Dermis microvascular lymphatic vessel endothelial cell (primary cell): ENCODE measurements at regions not wholly inside any gene's neighbourhood (a gene's known extent, or its start where the extent isn't known, plus 50 kb on each side); places are given as distances from the start of the nearest gene placed in this dataset.

Experiments used
- DNase-seq, 2 donors: peaks; one replicate each; pipeline versions ENCODE4 v3.0.0 to v3.0.0-alpha.2; 2010; ENCODE audit warnings: low read depth in 2 of 2

- no peak for DNase-seq
These were observed 200.3 kb downstream of the TLE1 start for GRCh38 chr9:81489046-81489445.

DNA sequence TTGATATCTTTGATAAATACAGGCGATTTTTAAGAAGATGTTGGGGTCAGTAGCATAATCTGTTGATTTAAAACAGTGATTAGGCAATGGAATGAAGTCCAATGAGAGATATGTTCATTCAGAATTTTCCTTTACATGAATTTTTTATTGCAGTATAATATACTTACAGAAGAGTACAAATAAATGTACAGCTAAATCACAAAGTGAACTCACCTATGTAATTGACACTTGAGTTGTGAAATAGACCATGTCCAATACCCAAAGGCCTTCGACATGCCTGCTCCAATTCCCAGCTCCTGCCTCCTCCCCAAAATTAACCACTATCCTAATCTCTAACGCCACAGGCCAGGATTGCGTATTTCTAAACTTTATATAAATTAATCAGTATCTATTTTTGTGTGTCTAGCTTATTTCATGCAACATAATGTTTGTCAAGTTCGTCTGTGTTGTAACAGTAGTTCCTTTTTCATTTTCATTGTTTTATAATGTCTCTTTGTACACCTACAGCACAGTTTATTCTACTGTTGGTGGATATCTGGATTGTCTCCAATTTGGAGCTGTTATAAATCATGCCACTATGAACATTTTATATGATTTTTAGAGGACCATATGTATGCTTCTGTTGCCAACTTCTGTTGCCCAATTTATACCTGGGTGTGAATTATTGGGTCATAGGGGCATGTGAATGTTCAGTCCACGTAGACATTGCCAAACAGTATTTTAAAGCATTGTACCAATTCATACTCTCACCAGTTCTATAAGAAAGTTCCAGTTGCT is 208.3 kb downstream of the TLE1 start:
- no peak for DNase-seq

DNA sequence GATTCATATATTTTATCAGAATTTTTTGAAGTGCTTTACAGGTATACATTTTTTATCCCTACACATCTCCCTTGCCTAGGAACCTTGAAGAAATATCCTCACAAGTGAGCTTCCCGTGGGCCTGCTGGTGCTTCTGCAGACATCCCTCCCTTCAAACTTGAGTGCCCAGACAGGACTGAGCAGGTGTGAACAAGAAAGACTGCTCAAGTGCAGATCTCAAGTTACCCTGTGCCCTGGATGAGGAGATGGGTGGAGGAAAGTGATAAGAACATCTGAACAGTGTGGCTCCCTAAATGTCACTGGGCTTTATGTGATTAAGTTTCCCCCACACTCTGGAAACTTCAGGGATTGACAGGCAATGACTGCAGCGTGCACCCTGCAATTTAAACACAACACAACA is 209.8 kb downstream of the TLE1 start:
- no peak for DNase-seq

DNA sequence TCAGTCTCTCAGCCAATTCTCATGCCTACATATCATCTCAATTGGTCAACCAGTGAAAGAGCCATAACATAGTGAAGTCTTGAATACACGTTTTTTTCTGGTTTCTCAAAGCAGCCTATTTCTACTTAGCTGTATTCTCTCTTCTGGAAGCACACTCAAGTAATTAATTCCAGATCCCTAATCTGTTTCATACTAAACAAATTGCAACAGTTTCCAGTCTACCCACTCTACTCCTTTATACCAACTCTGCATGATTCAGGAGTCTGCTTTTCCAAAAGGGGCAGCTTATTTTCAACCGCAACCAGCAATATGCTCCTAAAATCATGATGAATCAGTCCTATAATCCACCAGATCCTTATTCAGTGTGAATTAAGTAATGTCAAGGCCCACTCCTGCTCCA is 211.7 kb downstream of the TLE1 start:
- DNase-seq = no peak

GRCh38 chr9:81476813-81477490 is 212.4 kb downstream of the TLE1 start:
- DNase-seq = no peak

GRCh38 chr9:81474792-81475191 is 214.6 kb downstream of the TLE1 start:
- DNase-seq = no peak

DNA sequence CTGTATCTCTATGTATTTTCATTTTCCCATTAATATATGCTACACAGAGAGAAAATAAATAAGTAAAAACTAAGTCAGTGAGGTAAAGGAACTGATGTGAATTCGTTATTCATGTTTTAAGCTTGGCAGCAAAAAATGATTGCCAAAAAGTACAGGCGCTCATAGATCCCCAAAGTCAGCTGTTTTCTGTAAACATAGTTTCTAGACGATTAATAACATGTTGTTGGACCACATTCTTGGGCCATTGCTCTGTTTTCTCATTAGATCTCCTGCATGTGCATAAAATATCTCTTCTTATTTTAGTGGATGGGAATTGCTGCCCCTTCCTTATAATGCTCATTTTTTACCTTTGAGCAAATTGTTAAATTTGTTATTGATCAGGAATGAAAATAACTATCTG is 215.2 kb downstream of the TLE1 start:
- no peak for DNase-seq

GRCh38 chr9:81473708-81474107 is 215.6 kb downstream of the TLE1 start:
- DNase-seq = no peak

GRCh38 chr9:81473206-81473605 is 216.1 kb downstream of the TLE1 start:
- DNase-seq = no peak

DNA sequence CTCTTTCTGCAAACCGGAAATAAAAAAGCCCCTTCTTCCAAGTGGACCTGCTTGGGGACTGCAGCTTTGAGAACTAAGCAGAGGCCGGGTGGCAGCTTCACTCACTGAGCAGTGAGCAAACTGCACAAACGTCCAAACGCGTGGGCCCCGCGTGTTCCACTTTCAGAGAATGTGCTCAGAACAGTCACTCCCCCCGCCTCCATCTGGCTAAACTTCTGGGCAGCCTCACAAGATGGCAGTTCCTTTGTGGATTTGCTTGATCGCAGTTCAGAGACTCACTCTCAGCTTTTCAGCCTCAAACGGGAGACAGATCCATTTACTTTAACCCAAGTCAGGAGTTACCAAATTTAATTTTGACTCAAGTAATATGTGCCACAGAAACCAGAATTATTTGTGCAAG is 216.6 kb downstream of the TLE1 start:
- DNase-seq = no peak

GRCh38 chr9:81470864-81471263 is 218.5 kb downstream of the TLE1 start:
- no peak for DNase-seq

- no peak for DNase-seq
These were observed 221.2 kb downstream of the TLE1 start for GRCh38 chr9:81468084-81468595.

GRCh38 chr9:81466981-81467380 is 222.4 kb downstream of the TLE1 start:
- no peak for DNase-seq

GRCh38 chr9:81465468-81466011 is 223.8 kb downstream of the TLE1 start:
- DNase-seq = peak; percentile 3 to 24

DNA sequence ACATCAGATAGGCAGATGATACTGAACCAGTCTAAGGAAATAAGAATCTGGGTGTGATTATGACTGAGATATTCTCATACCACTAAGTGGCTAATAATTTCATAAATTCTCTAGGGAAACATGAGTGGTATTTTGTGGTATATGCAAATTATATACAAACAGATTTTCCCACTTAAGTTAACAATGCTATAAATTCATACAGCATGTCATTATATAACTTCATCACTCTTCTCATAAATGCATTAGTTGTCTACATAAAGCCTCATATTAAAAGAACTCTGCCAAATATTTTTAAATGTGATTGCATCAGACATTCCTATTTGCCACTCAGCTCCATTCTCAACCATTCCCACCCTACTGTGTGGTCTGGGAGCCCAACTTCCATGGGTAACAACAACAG is 226.5 kb downstream of the TLE1 start:
- no peak for DNase-seq

- no peak for DNase-seq
These were observed 228.2 kb downstream of the TLE1 start for GRCh38 chr9:81461196-81461595.

GRCh38 chr9:81460693-81461092 is 228.7 kb downstream of the TLE1 start:
- no peak for DNase-seq

GRCh38 chr9:81459591-81459990 is 229.8 kb downstream of the TLE1 start:
- DNase-seq = no peak

DNA sequence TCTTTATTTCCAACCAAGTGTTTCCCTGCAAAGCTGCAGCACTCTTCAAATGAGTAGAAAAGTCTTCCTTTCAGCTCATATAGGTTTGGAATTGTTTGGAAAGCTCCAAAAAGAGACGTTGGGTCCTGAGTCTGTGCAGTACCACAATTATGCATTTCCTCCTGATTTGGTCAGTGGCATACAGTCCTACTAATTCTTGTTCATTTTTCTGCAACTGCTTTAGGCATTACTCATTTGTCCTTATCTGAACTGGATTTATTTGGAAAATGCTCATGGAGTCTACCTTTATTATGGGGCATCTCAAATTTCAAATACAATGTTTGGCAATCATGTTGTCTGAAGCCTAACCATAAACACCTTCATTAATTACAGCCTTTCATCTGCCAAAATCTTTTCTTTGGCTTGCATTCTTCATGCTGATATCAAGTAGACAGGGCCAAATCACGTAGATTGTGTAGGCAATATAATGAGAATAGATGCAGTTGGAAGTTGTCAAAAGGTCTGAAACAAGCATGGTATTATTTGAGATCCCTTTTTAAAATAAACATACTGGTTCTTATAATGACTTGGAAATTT is 232.8 kb downstream of the TLE1 start:
- no peak for DNase-seq

- DNase-seq = no peak
These were observed 233.7 kb downstream of the TLE1 start for GRCh38 chr9:81455462-81456219.

GRCh38 chr9:81445331-81445921 is 243.9 kb downstream of the TLE1 start:
- DNase-seq = no peak
